ENCODE measurements at regions not wholly inside any gene's neighbourhood (a gene's known extent, or its start where the extent isn't known, plus 50 kb on each side); places are given as distances from the start of the nearest gene placed in this dataset.

DNA sequence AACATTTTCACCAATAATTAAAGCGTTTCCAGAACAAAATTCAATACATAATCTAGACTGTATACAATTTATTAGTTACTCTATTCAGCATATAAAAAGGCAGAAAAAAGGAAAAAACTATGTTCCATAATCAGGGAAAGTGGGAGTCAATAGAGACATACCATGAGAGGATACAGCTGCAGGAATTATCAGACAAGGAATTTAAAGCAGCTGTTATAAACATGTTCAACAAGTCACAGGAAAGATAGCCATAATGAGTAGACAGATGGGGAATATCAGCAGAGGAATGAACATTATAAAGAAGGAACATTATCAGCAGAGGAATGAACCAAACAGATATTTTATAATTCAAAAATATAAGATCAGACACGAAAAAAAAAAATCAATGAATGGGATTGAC is 500.6 kb upstream of the RPS6KA3 start:
- Histone ChIP-seq H3K4me2 (no peak overlapping the region), H4K20me1 (ENCODE audit: insufficient read depth, poor library complexity, severe bottlenecking) (no peaks in the 10 kb centered on the region), H3K79me2 (no peaks in the 10 kb centered on the region), H3K9me3 (ENCODE audit: low read depth) (no peaks in the 10 kb centered on the region), H3K9me2 (replicated peaks; ENCODE audit: insufficient read depth) (no peaks in the 10 kb centered on the region), H3K27ac (no peak overlapping the region), H2AFZ (no peak overlapping the region), H3K27me3 (no peaks in the 10 kb centered on the region), H3K4me3 (no peak overlapping the region), H3K36me3 (replicated peaks; ENCODE audit: insufficient read depth, low read depth) (no peaks in the 10 kb centered on the region), H3K4me1 (ENCODE audit: insufficient read depth) (no peaks in the 10 kb centered on the region)
- DNase-seq (ENCODE audit: low spot score) = no peak
- 70% methylated on average over 2 of the region's 2 CpGs for WGBS (ENCODE audit: low lambda C conversion rate, missing lambda C conversion rate)
- no peak for TF ChIP-seq CTCF (IDR thresholded peaks at IDR 0.05; ENCODE audit: poor library complexity)
- TF ChIP-seq EZH2phosphoT487 (IDR thresholded peaks at IDR 0.05; ENCODE audit: low read depth, severe bottlenecking, unreplicated experiment) = no peak
- no peak for TF ChIP-seq EZH2 (IDR thresholded peaks at IDR 0.05; ENCODE audit: borderline replicate concordance)

DNA sequence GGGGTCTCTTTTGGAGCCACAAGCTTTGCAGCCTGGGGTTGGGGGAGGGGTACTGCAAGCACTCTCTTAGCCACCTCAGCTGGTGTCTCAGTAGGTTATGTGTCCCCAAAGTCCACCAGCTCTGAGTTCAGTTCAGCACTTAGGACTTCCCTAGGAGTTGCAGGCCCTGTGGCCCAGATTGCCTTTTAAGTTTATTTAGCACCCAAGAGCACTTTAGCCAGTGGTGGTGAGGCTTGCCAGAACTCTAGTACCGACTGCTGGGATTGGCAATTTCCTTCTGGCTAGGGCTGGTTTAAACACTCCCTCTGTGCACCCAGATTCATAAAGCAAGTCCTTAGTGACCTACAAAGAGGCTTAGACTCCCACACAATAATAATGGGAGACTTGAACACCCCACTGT is 489.9 kb upstream of the RPS6KA3 start:
- Histone ChIP-seq H3K79me2 (no peaks in the 10 kb centered on the region), H3K9me3 (ENCODE audit: low read depth) (no peaks in the 10 kb centered on the region), H4K20me1 (ENCODE audit: insufficient read depth, poor library complexity, severe bottlenecking) (no peaks in the 10 kb centered on the region), H3K27me3 (no peaks in the 10 kb centered on the region), H3K36me3 (replicated peaks; ENCODE audit: insufficient read depth, low read depth) (no peaks in the 10 kb centered on the region), H3K27ac (no peak overlapping the region), H3K4me2 (no peak overlapping the region), H2AFZ (no peak overlapping the region), H3K4me3 (no peak overlapping the region), H3K9me2 (replicated peaks; ENCODE audit: insufficient read depth) (no peaks in the 10 kb centered on the region), H3K4me1 (ENCODE audit: insufficient read depth) (no peaks in the 10 kb centered on the region)
- 74% methylated on average over 1 of the region's 1 CpG for WGBS (ENCODE audit: low lambda C conversion rate, missing lambda C conversion rate)
- DNase-seq (ENCODE audit: low spot score) = no peak
- TF ChIP-seq CTCF (IDR thresholded peaks at IDR 0.05; ENCODE audit: poor library complexity) (no peak), EZH2 (IDR thresholded peaks at IDR 0.05; ENCODE audit: borderline replicate concordance) (no peak), EZH2phosphoT487 (IDR thresholded peaks at IDR 0.05; ENCODE audit: low read depth, severe bottlenecking, unreplicated experiment) (no peak)

- DNase-seq (ENCODE audit: low spot score) = no peak
- H3K27me3 ChIP-seq = no peaks in the 10 kb centered on the region
- H3K9me3 ChIP-seq (ENCODE audit: low read depth) = no peaks in the 10 kb centered on the region
- H3K27ac ChIP-seq = no peak overlapping the region
- H3K36me3 ChIP-seq (replicated peaks; ENCODE audit: insufficient read depth, low read depth) = no peaks in the 10 kb centered on the region
- H2AFZ ChIP-seq = no peak overlapping the region
- no peaks in the 10 kb centered on the region for H3K79me2 ChIP-seq
- H3K4me1 ChIP-seq (ENCODE audit: insufficient read depth) = no peaks in the 10 kb centered on the region
- H3K9me2 ChIP-seq (replicated peaks; ENCODE audit: insufficient read depth) = no peaks in the 10 kb centered on the region
- TF ChIP-seq EZH2 (IDR thresholded peaks at IDR 0.05; ENCODE audit: borderline replicate concordance) (no peak), EZH2phosphoT487 (IDR thresholded peaks at IDR 0.05; ENCODE audit: low read depth, severe bottlenecking, unreplicated experiment) (no peak), CTCF (IDR thresholded peaks at IDR 0.05; ENCODE audit: poor library complexity) (no peak)
- no peak overlapping the region for H3K4me2 ChIP-seq
- WGBS (ENCODE audit: low lambda C conversion rate, missing lambda C conversion rate) = 69% methylated on average over 3 of the region's 3 CpGs
- H3K4me3 ChIP-seq = no peak overlapping the region
- no peaks in the 10 kb centered on the region for H4K20me1 ChIP-seq (ENCODE audit: insufficient read depth, poor library complexity, severe bottlenecking)
These were observed 486.4 kb upstream of the RPS6KA3 start for GRCh38 chrX:20753076-20753475.

DNA sequence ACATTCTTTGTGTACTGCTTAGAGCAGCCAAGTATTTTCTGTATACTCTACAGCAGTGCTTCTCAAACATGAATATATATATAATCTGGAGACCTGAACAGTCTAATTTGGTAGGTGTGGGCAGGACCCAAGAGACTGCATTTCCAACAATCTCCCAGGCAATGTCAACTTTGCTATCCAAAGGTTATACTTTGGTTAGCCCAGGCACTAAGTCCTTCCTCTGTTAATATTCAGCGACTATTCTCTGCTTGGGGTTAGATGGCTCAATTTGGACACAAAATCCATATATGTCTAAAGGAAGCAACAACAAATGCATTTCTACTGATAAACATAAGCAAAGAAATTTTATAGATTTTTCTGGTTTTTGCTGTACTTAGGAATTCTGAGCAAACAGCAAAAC is 480.0 kb upstream of the RPS6KA3 start:
- no peak for TF ChIP-seq EZH2phosphoT487 (IDR thresholded peaks at IDR 0.05; ENCODE audit: low read depth, severe bottlenecking, unreplicated experiment)
- TF ChIP-seq CTCF (IDR thresholded peaks at IDR 0.05; ENCODE audit: poor library complexity) = no peak
- no peak for TF ChIP-seq EZH2 (IDR thresholded peaks at IDR 0.05; ENCODE audit: borderline replicate concordance)
- Histone ChIP-seq H3K4me2 (no peak overlapping the region), H3K27me3 (no peaks in the 10 kb centered on the region), H2AFZ (no peak overlapping the region), H3K36me3 (replicated peaks; ENCODE audit: insufficient read depth, low read depth) (no peaks in the 10 kb centered on the region), H3K9me3 (ENCODE audit: low read depth) (no peaks in the 10 kb centered on the region), H3K27ac (no peak overlapping the region), H3K4me1 (ENCODE audit: insufficient read depth) (no peaks in the 10 kb centered on the region), H4K20me1 (ENCODE audit: insufficient read depth, poor library complexity, severe bottlenecking) (no peaks in the 10 kb centered on the region), H3K9me2 (replicated peaks; ENCODE audit: insufficient read depth) (no peaks in the 10 kb centered on the region), H3K4me3 (no peak overlapping the region), H3K79me2 (no peaks in the 10 kb centered on the region)
- no peak for DNase-seq (ENCODE audit: low spot score)
- WGBS (ENCODE audit: low lambda C conversion rate, missing lambda C conversion rate) = 84% methylated on average over 1 of the region's 1 CpG

Measured in hepatocyte (in vitro differentiated cells).